Cardiac septum (tissue), 1 donor: ENCODE measurements at regions not wholly inside any gene's neighbourhood (a gene's known extent, or its start where the extent isn't known, plus 50 kb on each side); places are given as distances from the start of the nearest gene placed in this dataset.

Source experiments
- DNase-seq: peaks from one replicate; pipeline ENCODE4 v3.0.0-alpha.2; 2020; ENCODE audit warnings: low spot score
- intact Hi-C: fragments of 100-400 bp; cut with DNase I; formaldehyde crosslinking; loops from one replicate; pipeline ENCODE4 v1.14.0; 2022
- donor health status: DM: no; HTN: no; CAD: no.

- DNase-seq = no peak
- intact Hi-C loops = no loop called here
These were observed 334.6 kb upstream of the GRM7 start for GRCh38 chr3:6526321-6526720.

GRCh38 chr3:6526861-6527260 lies 334.1 kb upstream of the GRM7 start:
- DNase-seq = no peak
- intact Hi-C loops = no loop called here

GRCh38 chr3:6528951-6529350 lies 332.0 kb upstream of the GRM7 start:
- no peak for DNase-seq
- intact Hi-C loops = no loop called here

- no peak for DNase-seq
- intact Hi-C loops = no loop called here
These were observed 329.8 kb upstream of the GRM7 start for GRCh38 chr3:6531153-6531552.

GRCh38 chr3:6532101-6532500 lies 328.8 kb upstream of the GRM7 start:
- no peak for DNase-seq
- intact Hi-C loops = no loop called here

- intact Hi-C loops = no loop called here
- no peak for DNase-seq
These were observed 319.9 kb upstream of the GRM7 start for GRCh38 chr3:6540981-6541380.

- DNase-seq = no peak
- intact Hi-C loops = no loop called here
These were observed 318.1 kb upstream of the GRM7 start for GRCh38 chr3:6542795-6543194.

GRCh38 chr3:6549296-6549695 lies 311.6 kb upstream of the GRM7 start:
- intact Hi-C loops = no loop called here
- no peak for DNase-seq

GRCh38 chr3:6551165-6551564 lies 309.8 kb upstream of the GRM7 start:
- no peak for DNase-seq

GRCh38 chr3:6560259-6560658 lies 300.7 kb upstream of the GRM7 start:
- intact Hi-C loops = no loop called here
- no peak for DNase-seq

More at GRCh38 chr3:6551165-6551564, 309.8 kb upstream of the GRM7 start:
- intact Hi-C loops = no loop called here

GRCh38 chr3:6567241-6567640 lies 293.7 kb upstream of the GRM7 start:
- no peak for DNase-seq
- intact Hi-C loops = no loop called here

GRCh38 chr3:6568999-6569493 lies 291.9 kb upstream of the GRM7 start:
- intact Hi-C loops = no loop called here
- DNase-seq = no peak

GRCh38 chr3:6571448-6571847 lies 289.5 kb upstream of the GRM7 start:
- intact Hi-C loops = no loop called here

GRCh38 chr3:6577584-6577983 lies 283.3 kb upstream of the GRM7 start:
- intact Hi-C loops = no loop called here
- DNase-seq = no peak

More at GRCh38 chr3:6571448-6571847, 289.5 kb upstream of the GRM7 start:
- DNase-seq = no peak

- intact Hi-C loops = no loop called here
- DNase-seq = no peak
These were observed 282.4 kb upstream of the GRM7 start for GRCh38 chr3:6578526-6578925.

GRCh38 chr3:6580808-6581207 lies 280.1 kb upstream of the GRM7 start:
- intact Hi-C loops = no loop called here
- no peak for DNase-seq

- intact Hi-C loops = no loop called here
- DNase-seq = no peak
These were observed 275.6 kb upstream of the GRM7 start for GRCh38 chr3:6585360-6585759.

GRCh38 chr3:6600237-6600636 lies 260.7 kb upstream of the GRM7 start:
- DNase-seq = no peak
- intact Hi-C loops = no loop called here

GRCh38 chr3:6601374-6601773 lies 259.5 kb upstream of the GRM7 start:
- no peak for DNase-seq
- intact Hi-C loops = no loop called here

GRCh38 chr3:6602329-6602728 lies 258.6 kb upstream of the GRM7 start:
- no peak for DNase-seq
- intact Hi-C loops = no loop called here

GRCh38 chr3:6605227-6605626 lies 255.7 kb upstream of the GRM7 start:
- intact Hi-C loops = no loop called here
- DNase-seq = no peak

GRCh38 chr3:6608843-6609242 lies 252.1 kb upstream of the GRM7 start:
- intact Hi-C loops = no loop called here
- no peak for DNase-seq
